GM23248 (cell line): ENCODE measurements at regions not wholly inside any gene's neighbourhood (a gene's known extent, or its start where the extent isn't known, plus 50 kb on each side); places are given as distances from the start of the nearest gene placed in this dataset.

Source experiments
- DNase-seq: peaks from one replicate; pipeline ENCODE4 v3.0.0-alpha.2; 2015
- H2AFZ ChIP-seq: fragments of 200-600 bp; sonication (generic); 2 replicates; pipeline ENCODE4 v1.6.1; 2016; ENCODE audit warnings: antibody characterized with exemption
- H3F3A ChIP-seq: fragments of 200-600 bp; sonication (generic); 2 replicates; pipeline ENCODE4 v1.6.1; 2016; ENCODE audit warnings: mild to moderate bottlenecking, antibody characterized with exemption, mixed run types; ENCODE audit not compliant: insufficient read depth
- H3K27ac ChIP-seq: fragments of 200-600 bp; sonication (generic); 2 replicates; pipeline ENCODE4 v1.5.1; 2016; ENCODE audit warnings: mild to moderate bottlenecking
- H3K27me3 ChIP-seq: fragments of 200-600 bp; sonication (generic); replicated peaks from 2 replicates; pipeline ENCODE4 v1.6.1; 2016; ENCODE audit warnings: mild to moderate bottlenecking; ENCODE audit not compliant: insufficient read depth
- H3K36me3 ChIP-seq: fragments of 200-600 bp; sonication (generic); 2 replicates; pipeline ENCODE4 v1.6.1; 2016; ENCODE audit warnings: low read depth, mild to moderate bottlenecking
- H3K4me1 ChIP-seq: fragments of 200-600 bp; sonication (generic); 2 replicates; pipeline ENCODE4 v1.6.1; 2016; ENCODE audit warnings: mild to moderate bottlenecking; ENCODE audit not compliant: insufficient read depth
- H3K4me2 ChIP-seq: fragments of 200-600 bp; sonication (generic); one replicate; pipeline ENCODE4 v1.6.1; 2016; ENCODE audit warnings: mild to moderate bottlenecking; ENCODE audit not compliant: unreplicated experiment
- H3K4me3 ChIP-seq: fragments of 200-600 bp; sonication (generic); 2 replicates; pipeline ENCODE4 v1.5.1; 2016; ENCODE audit warnings: mild to moderate bottlenecking
- H3K79me2 ChIP-seq: fragments of 200-600 bp; sonication (generic); 2 replicates; pipeline ENCODE4 v1.6.1; 2016; ENCODE audit warnings: mild to moderate bottlenecking; ENCODE audit not compliant: insufficient read depth
- H3K9ac ChIP-seq: fragments of 200-600 bp; sonication (generic); 2 replicates; pipeline ENCODE4 v1.6.1; 2016; ENCODE audit warnings: mild to moderate bottlenecking
- H3K9me2 ChIP-seq: fragments of 200-600 bp; sonication (generic); 2 replicates; pipeline ENCODE4 v1.6.1; 2016; ENCODE audit warnings: mixed run types, mild to moderate bottlenecking, moderate library complexity; ENCODE audit not compliant: insufficient read depth
- H3K9me3 ChIP-seq: fragments of 200-600 bp; sonication (generic); one replicate; pipeline ENCODE4 v1.6.1; 2017; ENCODE audit warnings: low read depth
- H4K20me1 ChIP-seq: fragments of 200-600 bp; sonication (generic); 2 replicates; pipeline ENCODE4 v1.6.0; 2016; ENCODE audit not compliant: insufficient read depth
- EZH2 ChIP-seq: fragments of 200-600 bp; sonication (generic); IDR thresholded peaks from 2 replicates; pipeline ENCODE4 v1.6.1; 2018; ENCODE audit warnings: antibody characterized with exemption, mild to moderate bottlenecking; ENCODE audit not compliant: insufficient read depth, poor library complexity, severe bottlenecking
- EZH2phosphoT487 ChIP-seq: fragments of 200-600 bp; sonication (generic); IDR thresholded peaks from 2 replicates; pipeline ENCODE4 v1.6.1; 2018; ENCODE audit warnings: antibody characterized with exemption, moderate library complexity, mild to moderate bottlenecking, low read depth; ENCODE audit not compliant: insufficient read depth
- WGBS, 2 experiments: methylation state at CpG; one replicate each; pipeline ENCODE4 v1.1.6; 2015 to 2017; ENCODE audit warnings: low lambda C conversion rate in 2 of 2, low coverage in 1 of 2; ENCODE audit errors: missing lambda C conversion rate in 2 of 2; 5-methylcytosine and 5-hydroxymethylcytosine counted together
- in situ Hi-C: fragments of 300-500 bp; cut with MboI; formaldehyde crosslinking; loops from 2 replicates; pipeline ENCODE4 v1.15.0; 2020

GRCh38 chr10:21398563-21399231 is 126.8 kb downstream of the SKIDA1 start:
- no peaks in the 10 kb centered on the region for H3K36me3 ChIP-seq
- H2AFZ ChIP-seq = no peak overlapping the region
- TF ChIP-seq EZH2 (no peak), EZH2phosphoT487 (no peak)
- H3K4me2 ChIP-seq = peak overlapping the region; percentile 54
- no peaks in the 10 kb centered on the region for H3K27me3 ChIP-seq
- peak; percentile 67 for DNase-seq
- peaks cover 23% of the 10 kb centered on the region for H3K4me1 ChIP-seq
- in situ Hi-C loops = no loop called here
- H3F3A ChIP-seq = peaks cover 11% of the 10 kb centered on the region
- H3K9ac ChIP-seq = no peak overlapping the region
- 10 to 11% methylated on average over 2 of the region's 2 CpGs for WGBS, 2 experiments
- no peaks in the 10 kb centered on the region for H3K9me3 ChIP-seq
- no peak overlapping the region for H3K27ac ChIP-seq
- no peaks in the 10 kb centered on the region for H4K20me1 ChIP-seq
- no peaks in the 10 kb centered on the region for H3K79me2 ChIP-seq
- no peak overlapping the region for H3K4me3 ChIP-seq
- H3K9me2 ChIP-seq = no peaks in the 10 kb centered on the region

GRCh38 chr10:21396889-21397288 is 128.6 kb downstream of the SKIDA1 start:
- DNase-seq = no peak

GRCh38 chr10:21393931-21394330 is 131.6 kb downstream of the SKIDA1 start:
- Histone ChIP-seq H3K27ac (no peak overlapping the region), H3F3A (peaks cover 4% of the 10 kb centered on the region), H3K9me3 (no peaks in the 10 kb centered on the region), H3K79me2 (no peaks in the 10 kb centered on the region), H3K9ac (no peak overlapping the region), H3K36me3 (no peaks in the 10 kb centered on the region), H3K4me3 (no peak overlapping the region), H3K4me2 (no peak overlapping the region), H3K4me1 (peaks cover 8% of the 10 kb centered on the region), H3K9me2 (no peaks in the 10 kb centered on the region), H2AFZ (no peak overlapping the region), H4K20me1 (no peaks in the 10 kb centered on the region), H3K27me3 (no peaks in the 10 kb centered on the region)
- in situ Hi-C loops = no loop called here
- 84 to 88% methylated on average over 19 to 20 of the region's 20 CpGs for WGBS, 2 experiments
- no peak for TF ChIP-seq EZH2
- TF ChIP-seq EZH2phosphoT487 = no peak
- no peak for DNase-seq

More at GRCh38 chr10:21396889-21397288, 128.6 kb downstream of the SKIDA1 start:
- Histone ChIP-seq H3K27ac (no peak overlapping the region), H3K9ac (no peak overlapping the region), H3K36me3 (no peaks in the 10 kb centered on the region), H2AFZ (no peak overlapping the region), H3K4me1 (peaks cover 23% of the 10 kb centered on the region), H3K79me2 (no peaks in the 10 kb centered on the region), H3K4me2 (no peak overlapping the region), H3F3A (peaks cover 11% of the 10 kb centered on the region), H3K4me3 (no peak overlapping the region), H3K9me3 (no peaks in the 10 kb centered on the region), H3K9me2 (no peaks in the 10 kb centered on the region), H3K27me3 (no peaks in the 10 kb centered on the region), H4K20me1 (no peaks in the 10 kb centered on the region)
- in situ Hi-C loops = no loop called here
- WGBS, 2 experiments = 100% methylated on average over 1 of the region's 1 CpG
- TF ChIP-seq EZH2 = no peak
- TF ChIP-seq EZH2phosphoT487 = no peak

GRCh38 chr10:21388589-21388988 is 136.9 kb downstream of the SKIDA1 start:
- Histone ChIP-seq H3F3A (no peaks in the 10 kb centered on the region), H3K4me3 (no peak overlapping the region), H3K4me2 (no peak overlapping the region), H3K9me3 (no peaks in the 10 kb centered on the region), H2AFZ (no peak overlapping the region), H3K79me2 (no peaks in the 10 kb centered on the region), H3K27me3 (no peaks in the 10 kb centered on the region), H3K27ac (no peak overlapping the region), H4K20me1 (no peaks in the 10 kb centered on the region), H3K9me2 (no peaks in the 10 kb centered on the region), H3K36me3 (no peaks in the 10 kb centered on the region), H3K9ac (no peak overlapping the region), H3K4me1 (no peaks in the 10 kb centered on the region)
- WGBS, 2 experiments = 85 to 88% methylated on average over 8 of the region's 8 CpGs
- in situ Hi-C loops = no loop called here
- TF ChIP-seq EZH2phosphoT487 = no peak
- TF ChIP-seq EZH2 = no peak
- DNase-seq = no peak

GRCh38 chr10:21387868-21388267 is 137.6 kb downstream of the SKIDA1 start:
- Histone ChIP-seq H4K20me1 (no peaks in the 10 kb centered on the region), H3K9ac (no peak overlapping the region), H3K27ac (no peak overlapping the region), H3K9me2 (no peaks in the 10 kb centered on the region), H3K9me3 (no peaks in the 10 kb centered on the region), H2AFZ (no peak overlapping the region), H3F3A (no peaks in the 10 kb centered on the region), H3K4me1 (no peaks in the 10 kb centered on the region), H3K27me3 (no peaks in the 10 kb centered on the region), H3K4me2 (no peak overlapping the region), H3K4me3 (no peak overlapping the region), H3K36me3 (no peaks in the 10 kb centered on the region), H3K79me2 (no peaks in the 10 kb centered on the region)
- no peak for TF ChIP-seq EZH2phosphoT487
- TF ChIP-seq EZH2 = no peak
- WGBS, 2 experiments = 72 to 74% methylated on average over 11 of the region's 11 CpGs
- in situ Hi-C loops = no loop called here
- DNase-seq = no peak
